NCI-H187 (cell line): ENCODE measurements at regions not wholly inside any gene's neighbourhood (a gene's known extent, or its start where the extent isn't known, plus 50 kb on each side); places are given as distances from the start of the nearest gene placed in this dataset.

Experiments
- DNase-seq, 2 experiments: peaks; one replicate each; lab custom pipeline; 2025; lab: John Stamatoyannopoulos, UW

DNA sequence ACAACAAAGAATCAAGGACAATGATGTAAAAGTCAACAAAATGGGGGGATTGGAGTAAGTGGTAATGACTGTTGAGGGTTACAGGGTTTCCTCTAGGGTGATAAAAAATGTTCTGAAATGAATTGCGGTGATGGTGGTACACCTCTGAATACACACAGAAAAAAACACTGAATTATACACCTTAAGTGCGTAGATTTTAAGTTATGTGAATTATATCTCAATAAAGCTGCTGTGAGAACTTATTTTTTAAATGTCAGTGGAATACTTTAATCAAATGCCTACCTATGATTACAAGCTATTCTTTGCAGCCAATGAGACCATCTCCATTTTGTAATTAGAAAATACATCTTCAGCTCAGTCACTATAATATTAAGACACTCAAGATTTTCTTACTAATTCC, 53.5 kb downstream of the ZNF608 start:
- DNase-seq, result no peak

- no peak for DNase-seq
These were observed 54.1 kb downstream of the ZNF608 start for GRCh38 chr5:124692324-124692723.

DNA sequence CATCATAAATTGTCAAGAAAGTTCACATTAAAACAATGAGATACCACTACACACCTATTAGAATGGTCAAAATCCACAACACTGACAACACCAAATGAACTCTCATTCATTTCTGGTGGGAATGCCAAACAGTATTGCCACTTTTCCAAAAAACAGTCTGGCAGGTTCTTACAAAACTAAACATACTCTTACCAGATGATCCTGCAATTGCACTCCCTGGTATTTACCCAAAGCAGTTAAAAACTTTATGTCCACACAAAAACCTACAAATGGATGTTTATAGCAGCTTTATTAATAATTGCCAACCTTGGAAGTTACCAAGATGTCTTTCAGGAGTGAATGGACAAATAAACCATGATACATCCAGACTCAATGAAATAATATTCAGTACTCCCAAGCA, 56.8 kb downstream of the ZNF608 start:
- DNase-seq, result no peak

DNA sequence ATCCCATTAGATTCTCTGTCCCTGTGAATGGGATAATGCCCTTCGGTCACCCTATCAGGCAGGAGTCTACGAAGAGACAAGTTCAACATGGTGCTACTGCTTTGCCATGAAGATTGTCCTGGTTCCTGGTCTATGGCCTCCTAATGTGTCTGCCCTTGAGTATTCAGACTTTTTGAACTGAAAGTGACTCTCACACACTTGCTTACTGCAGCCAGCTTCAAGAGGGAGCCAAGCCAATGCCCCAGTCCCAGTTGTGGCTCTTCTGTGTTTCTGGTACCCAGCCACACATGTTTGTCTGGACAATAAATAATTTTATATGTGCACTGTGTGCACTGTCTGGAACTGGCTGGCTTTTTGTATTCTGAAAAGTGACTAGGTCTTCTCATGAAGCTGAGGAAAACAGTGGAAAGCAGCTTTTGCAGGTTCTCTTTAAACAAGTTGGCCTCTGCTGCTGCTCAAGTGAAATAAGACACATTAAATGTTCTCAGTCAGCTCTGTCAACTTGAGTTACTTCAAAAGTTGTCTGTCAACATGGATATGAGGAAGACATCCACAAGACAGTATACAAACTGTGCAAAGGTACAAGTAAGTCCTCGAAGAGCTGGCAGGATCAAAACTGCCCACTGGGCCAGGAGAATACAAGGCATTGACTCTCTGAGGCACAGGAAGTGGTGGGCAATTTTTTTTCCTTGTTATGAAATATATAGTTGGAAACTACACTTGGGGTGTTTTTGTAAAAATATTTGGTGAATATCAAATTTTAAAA, 60.0 kb downstream of the ZNF608 start:
- no peak for DNase-seq

GRCh38 chr5:124685404-124685930, 61.0 kb downstream of the ZNF608 start:
- no peak for DNase-seq

DNA sequence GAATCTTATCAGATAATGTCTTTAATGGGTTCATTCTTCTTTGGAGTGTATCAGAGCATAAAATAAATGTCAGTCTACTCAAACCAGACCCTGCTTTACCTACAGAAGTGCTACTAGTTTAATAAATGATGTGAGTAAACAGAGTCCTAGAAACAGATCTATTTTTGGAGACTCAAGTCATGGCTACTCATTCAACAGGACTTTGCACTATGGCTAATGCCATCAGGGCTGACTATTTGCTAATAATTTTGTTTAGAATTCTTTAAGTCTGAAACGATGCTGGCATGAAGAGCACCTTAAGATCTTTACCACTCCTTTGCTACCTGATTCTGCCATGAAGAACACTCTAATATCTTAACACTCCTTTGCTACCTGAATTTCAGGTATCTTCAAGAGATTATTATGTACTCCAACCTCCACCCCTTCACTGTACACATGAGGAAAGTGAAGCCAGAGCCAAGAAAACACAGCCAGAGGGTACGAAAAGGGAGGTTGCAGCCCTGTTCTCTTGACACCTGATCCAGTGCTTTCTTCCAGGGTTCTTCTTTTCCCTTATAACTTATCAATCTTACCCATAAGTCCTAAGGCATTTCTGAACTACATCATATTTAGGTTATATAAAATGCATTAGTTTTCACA, 62.4 kb downstream of the ZNF608 start:
- DNase-seq, result no peak

- no peak for DNase-seq
These were observed 66.8 kb downstream of the ZNF608 start for GRCh38 chr5:124679578-124680199.

DNA sequence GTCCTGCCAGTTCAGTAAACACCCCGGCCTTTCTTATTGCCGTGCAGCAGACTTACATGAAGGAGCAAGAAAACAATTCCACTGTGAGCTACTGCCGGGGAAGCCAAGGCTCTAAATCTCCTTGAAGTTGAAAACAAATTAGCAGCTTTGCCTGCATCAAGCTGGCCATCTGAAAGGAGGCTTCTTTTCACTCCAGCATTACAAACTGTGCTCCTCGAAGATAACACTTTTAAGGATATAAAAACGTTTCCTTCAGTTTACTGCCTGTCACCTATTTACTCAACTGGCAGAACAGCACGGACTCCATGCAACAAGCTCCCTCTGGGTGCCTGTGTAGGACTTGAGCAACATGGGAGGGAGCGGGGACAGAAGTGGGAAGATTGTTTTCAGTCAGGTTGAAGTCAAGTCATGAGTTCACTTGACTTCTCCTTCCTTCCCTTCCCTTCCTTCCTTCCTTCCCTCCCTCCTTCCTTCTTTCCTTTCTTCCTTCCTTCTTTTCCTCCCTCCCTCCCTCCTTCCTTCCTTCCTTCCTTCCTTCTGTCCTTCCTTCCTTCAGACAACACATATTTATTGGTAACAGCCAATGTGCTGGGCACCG, 67.4 kb downstream of the ZNF608 start:
- DNase-seq, result no peak

DNA sequence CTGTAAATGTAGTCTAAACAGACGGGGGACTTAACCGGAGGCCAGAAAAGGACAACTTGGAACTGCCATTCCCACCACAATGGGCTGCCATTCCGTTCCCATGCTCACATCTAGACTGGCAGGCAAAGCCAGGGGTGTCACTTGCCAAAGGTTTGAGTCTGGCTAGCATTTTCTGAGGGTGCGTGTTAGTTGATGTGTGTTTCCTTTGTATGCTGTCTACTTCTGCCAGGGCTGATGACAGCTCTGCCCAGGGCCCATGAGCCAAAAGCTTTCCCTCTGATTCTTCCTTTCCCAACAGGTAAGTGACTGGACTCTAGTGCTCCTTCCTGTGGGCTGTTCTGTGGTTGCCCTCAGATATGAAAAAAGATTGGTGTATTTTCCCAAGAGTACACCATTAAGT, 68.0 kb downstream of the ZNF608 start:
- no peak for DNase-seq

DNA sequence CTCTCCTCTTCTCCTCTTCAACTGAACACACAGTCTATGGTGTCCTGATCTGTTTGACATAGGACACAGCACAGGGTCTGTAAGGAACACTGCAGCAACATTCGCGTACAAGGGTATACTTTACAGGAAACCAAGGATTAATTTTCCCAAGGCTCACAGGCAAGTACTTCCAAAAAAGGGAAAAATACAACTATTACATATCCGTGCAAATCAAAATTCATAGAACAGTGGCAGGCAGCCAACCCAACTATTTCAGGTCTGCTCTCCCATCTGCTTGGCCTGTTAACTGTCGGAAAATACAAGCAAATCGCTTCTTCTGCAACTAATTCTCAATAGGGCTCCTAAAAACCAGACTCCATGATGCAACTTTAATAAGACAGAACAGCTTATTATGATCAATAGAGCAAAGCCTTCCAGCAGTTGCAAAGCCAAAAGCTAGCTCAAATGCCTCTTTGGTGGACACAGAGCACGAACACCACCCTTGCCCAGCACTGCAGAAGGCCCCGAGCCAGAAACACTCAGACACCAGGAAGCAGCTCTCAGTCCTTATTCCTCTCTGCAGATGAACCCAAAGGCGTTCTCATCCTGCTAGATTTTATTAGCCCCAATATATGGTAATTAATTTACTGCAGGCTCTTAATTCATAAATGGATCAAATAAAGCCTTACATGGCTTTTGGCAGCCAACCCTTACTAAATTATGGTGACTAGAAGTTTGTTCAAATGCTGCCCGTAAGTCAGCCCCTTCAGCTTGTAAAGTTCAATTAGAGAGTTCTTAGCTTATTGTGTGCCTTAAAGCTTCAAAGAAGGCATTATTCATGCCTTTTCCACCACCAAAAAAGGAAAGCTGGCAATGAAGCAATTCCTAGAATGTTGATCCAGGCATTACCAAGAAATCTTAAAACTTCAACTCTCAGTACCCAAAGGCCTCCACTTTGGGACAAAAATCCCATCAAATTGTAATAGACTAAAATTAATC, 68.8 kb downstream of the ZNF608 start:
- no peak for DNase-seq

DNA sequence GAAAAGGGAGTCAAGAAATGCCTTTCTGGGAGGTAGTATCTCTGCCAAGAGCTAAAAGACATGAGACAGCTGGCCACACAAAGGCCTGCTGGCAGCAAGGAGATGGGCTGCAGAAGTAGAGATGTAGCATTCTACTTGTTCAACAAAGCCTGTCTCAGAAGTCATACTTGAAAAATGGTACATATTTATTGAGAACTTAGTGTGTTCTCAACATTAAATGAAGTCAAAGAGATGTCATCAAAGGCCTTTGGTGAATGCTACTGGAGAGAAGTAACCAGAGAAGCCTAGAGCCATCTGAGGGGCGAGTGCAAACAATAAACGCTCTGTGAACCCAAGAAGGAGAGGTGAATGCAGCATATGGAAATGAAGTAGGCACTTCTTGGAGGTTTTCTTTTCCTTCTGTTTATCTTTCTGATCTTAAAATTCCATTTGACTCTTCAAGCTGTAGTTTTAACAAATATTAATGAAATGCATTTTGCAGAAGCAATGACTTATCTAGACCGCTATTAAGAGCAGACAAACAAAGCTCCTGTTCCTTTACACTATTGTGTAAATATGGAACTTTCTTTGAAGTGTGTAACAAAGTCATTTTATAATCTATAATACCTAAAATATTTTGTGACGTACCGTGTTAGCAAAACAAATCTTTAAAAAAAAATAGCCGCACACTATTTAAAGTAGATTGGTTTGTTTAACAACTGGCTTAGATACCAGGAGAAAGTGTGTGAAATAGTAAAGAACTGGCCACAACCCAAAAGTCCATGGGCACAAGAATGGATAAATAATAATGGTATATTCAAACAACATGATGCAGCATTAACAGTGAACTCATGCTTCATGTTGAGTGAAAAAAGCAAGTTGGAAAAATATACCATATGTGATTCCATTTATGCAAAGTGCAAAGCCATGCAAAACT, 70.2 kb downstream of the ZNF608 start:
- no peak for DNase-seq

DNA sequence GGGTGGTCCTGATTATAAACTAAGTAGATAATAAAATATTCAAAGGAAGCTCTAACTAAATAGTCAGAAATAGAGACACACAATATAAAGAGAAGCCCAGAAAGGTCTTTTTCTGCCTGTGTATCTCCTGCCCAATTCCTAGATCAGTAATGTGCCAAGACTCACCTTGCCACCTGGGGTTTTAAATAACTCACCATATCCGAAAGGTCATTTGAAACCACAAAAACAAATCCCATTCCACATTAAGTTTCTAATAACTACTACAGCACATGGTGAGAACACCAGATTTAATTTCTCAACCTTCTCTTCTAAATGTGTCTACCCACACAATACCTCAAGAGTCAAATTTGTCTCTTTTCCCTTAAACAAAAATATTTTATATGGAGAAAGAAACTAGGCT, 75.2 kb downstream of the ZNF608 start:
- DNase-seq, result no peak

- DNase-seq, result no peak
These were observed 75.7 kb downstream of the ZNF608 start for GRCh38 chr5:124670722-124671184.

DNA sequence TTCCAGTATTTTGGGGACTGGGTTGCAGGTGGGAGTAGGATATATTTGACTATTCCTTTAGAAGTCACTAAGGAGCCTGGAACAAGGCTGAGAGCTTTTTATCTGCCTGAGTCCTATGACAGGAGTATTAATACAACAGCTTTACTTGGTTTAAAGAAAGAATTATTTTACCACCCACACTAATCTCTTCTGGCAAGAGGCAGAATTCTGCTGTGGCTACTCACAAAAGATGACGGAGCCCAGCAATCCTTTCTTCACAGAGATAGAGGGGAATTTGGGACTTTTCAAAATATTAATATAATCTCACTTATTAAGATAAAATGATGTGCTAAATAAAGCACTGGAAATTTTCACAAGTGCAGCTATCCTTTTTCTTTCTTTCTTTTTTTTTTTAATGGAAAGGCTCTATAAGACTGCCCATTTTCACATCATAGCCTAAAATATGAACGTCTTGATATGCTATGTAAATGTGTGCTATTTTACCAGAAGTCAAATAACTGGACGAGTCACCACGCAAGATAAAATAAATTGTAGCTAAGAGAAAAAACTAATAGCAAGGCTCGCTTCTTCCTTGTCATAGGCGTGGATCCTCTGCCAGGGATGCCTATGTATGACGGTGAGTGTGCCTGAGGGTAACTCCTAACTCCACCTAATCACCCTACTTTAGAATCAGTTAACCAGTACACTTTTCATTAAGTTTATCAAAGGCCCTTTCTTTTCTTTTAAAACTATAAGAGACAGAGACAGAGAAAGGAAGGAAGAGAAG, 76.3 kb downstream of the ZNF608 start:
- no peak for DNase-seq

DNA sequence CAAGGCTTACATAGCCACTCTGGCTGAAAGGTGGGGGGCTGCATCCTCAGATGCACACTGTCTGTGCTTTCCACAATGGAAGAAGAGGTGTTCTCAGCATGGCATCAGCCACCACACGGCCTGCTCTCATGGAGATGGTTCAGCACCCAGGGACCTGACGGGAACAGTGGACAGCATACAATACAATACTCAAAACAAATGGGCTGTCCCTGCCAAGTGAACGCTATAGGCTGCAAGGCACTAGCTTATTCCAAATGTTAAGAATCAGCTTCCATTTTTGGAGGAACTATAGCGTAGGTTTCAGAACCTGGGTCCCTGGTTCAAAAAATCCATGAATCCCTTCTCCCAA, 77.2 kb downstream of the ZNF608 start:
- no peak for DNase-seq

DNA sequence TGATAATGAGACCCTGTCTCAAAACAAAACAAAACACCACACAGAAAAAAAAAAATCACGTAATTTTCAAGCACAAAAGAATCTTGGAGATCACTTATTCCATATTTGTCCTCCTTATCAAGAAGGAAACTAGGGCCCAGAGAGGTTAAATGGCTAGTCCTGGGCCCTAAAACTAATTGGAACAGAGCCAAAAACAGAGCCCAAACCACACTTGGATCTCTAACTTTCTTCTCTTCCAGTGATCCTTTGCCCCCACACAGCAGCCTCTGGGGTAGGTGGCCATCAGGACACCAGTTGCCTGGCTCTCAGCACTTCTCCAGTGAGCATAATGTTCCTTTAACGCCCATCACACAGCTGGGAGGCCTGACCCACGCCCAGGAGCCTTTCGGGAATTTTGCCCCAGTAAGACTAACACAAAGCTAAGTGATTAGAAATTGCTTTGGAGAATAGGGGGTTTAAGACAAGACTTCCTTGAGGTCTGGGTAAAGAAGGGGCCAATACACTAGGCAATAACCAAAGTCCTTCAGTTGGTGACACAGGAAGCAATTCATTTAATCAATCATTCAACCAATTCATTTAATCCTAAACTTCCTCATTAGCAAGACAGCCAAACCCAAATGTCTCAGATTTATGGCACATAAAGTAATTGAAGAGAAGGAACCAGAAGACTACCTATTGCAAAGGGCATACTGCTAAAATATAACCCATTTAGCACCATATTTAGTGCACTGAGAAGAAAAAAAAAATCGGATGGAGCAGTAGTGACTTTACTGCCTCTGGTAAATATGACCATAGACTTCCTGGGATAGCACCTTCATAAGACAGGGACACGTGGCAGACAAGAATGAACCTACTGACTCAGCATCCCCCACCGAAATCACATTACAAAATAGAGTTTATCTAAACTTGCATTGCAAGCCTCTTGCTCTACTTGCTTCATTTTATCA, 77.8 kb downstream of the ZNF608 start:
- DNase-seq, result no peak

- no peak for DNase-seq
These were observed 80.8 kb downstream of the ZNF608 start for GRCh38 chr5:124665625-124666024.

GRCh38 chr5:124665035-124665434, 81.4 kb downstream of the ZNF608 start:
- DNase-seq, result no peak
